DMS79 treated with DMSO at 0.1 percent for 48 hours (cell line): ENCODE measurements at regions not wholly inside any gene's neighbourhood (a gene's known extent, or its start where the extent isn't known, plus 50 kb on each side); places are given as distances from the start of the nearest gene placed in this dataset.

Experiments
- DNase-seq: peaks from one replicate; lab custom pipeline; 2025; lab: John Stamatoyannopoulos, UW

GRCh38 chr2:234278556-234279255, 218.2 kb downstream of the ARL4C start:
- no peak for DNase-seq

- DNase-seq: no peak
Observed at GRCh38 chr2:234275515-234275914, 221.4 kb downstream of the ARL4C start.

GRCh38 chr2:234273887-234274584, 222.8 kb downstream of the ARL4C start:
- no peak for DNase-seq

GRCh38 chr2:234272069-234272850, 221.8 kb downstream of the SPP2 start:
- no peak for DNase-seq

- no peak for DNase-seq
Observed at GRCh38 chr2:234271338-234271737, 220.8 kb downstream of the SPP2 start.

- DNase-seq: no peak
Observed at GRCh38 chr2:234269769-234270204, 219.3 kb downstream of the SPP2 start.

GRCh38 chr2:234267534-234267933, 217.0 kb downstream of the SPP2 start:
- DNase-seq: no peak

- no peak for DNase-seq
Observed at GRCh38 chr2:234266952-234267351, 216.4 kb downstream of the SPP2 start.

- no peak for DNase-seq
Observed at GRCh38 chr2:234265206-234265605, 214.7 kb downstream of the SPP2 start.

- no peak for DNase-seq
Observed at GRCh38 chr2:234261736-234262135, 211.2 kb downstream of the SPP2 start.

- DNase-seq: no peak
Observed at GRCh38 chr2:234259440-234259839, 208.9 kb downstream of the SPP2 start.

GRCh38 chr2:234258562-234259141, 208.2 kb downstream of the SPP2 start:
- DNase-seq: no peak

GRCh38 chr2:234257859-234258561, 207.5 kb downstream of the SPP2 start:
- no peak for DNase-seq

- no peak for DNase-seq
Observed at GRCh38 chr2:234256516-234256915, 206.0 kb downstream of the SPP2 start.

- no peak for DNase-seq
Observed at GRCh38 chr2:234254783-234255521, 204.4 kb downstream of the SPP2 start.

GRCh38 chr2:234252772-234253171, 202.3 kb downstream of the SPP2 start:
- DNase-seq: no peak

GRCh38 chr2:234251326-234252271, 201.1 kb downstream of the SPP2 start:
- no peak for DNase-seq

- DNase-seq: no peak
Observed at GRCh38 chr2:234250926-234251325, 200.4 kb downstream of the SPP2 start.

GRCh38 chr2:234249873-234250272, 199.4 kb downstream of the SPP2 start:
- no peak for DNase-seq
